Kidney (tissue), 13 donors: ENCODE measurements at regions not wholly inside any gene's neighbourhood (a gene's known extent, or its start where the extent isn't known, plus 50 kb on each side); places are given as distances from the start of the nearest gene placed in this dataset.

Experiments
- DNase-seq, 5 donors: peaks; one replicate each; pipeline ENCODE4 v3.0.0-alpha.2; 2013 to 2020
- FAIRE-seq: peaks from 2 replicates; lab custom pipeline; 2012; peaks lifted over from hg19 to GRCh38; lab: Jason Lieb, UNC
- H3K27ac ChIP-seq, 2 donors: one replicate each; pipeline ENCODE4 v1.7.0; 2013; ENCODE audit warnings: low read depth in 2 of 2, low read length in 2 of 2, inconsistent platforms in 1 of 2
- H3K27me3 ChIP-seq: one replicate; pipeline ENCODE4 v1.7.1; 2013; ENCODE audit warnings: low read length, inconsistent platforms; ENCODE audit not compliant: control insufficient read depth, insufficient read depth
- H3K36me3 ChIP-seq, 3 donors: one replicate each; pipeline versions ENCODE4 v1.7.0 to v1.7.1; 2013; ENCODE audit warnings: low read length in 3 of 3, control low read depth in 1 of 3, inconsistent platforms in 1 of 3; ENCODE audit not compliant: insufficient read depth in 3 of 3, control insufficient read depth in 2 of 3
- H3K4me1 ChIP-seq, 3 donors: one replicate each; pipeline versions ENCODE4 v1.7.0 to v1.7.1; 2013; ENCODE audit warnings: low read length in 3 of 3, inconsistent platforms in 1 of 3, low read depth in 1 of 3; ENCODE audit not compliant: control insufficient read depth in 2 of 3, insufficient read depth in 2 of 3
- H3K4me3 ChIP-seq, 3 donors: one replicate each; pipeline versions ENCODE4 v1.7.0 to v1.8.1; 2013; ENCODE audit warnings: low read length in 3 of 3, control low read depth in 1 of 3, inconsistent platforms in 1 of 3
- H3K9ac ChIP-seq, 3 donors: one replicate each; pipeline versions ENCODE4 v1.7.0 to v1.7.1; 2013; ENCODE audit warnings: low read length in 3 of 3, control low read depth in 1 of 3, inconsistent platforms in 1 of 3
- H3K9me3 ChIP-seq, 3 donors: one replicate each; pipeline versions ENCODE4 v1.7.0 to v1.7.1; 2013; ENCODE audit warnings: low read length in 3 of 3, control low read depth in 1 of 3, inconsistent platforms in 1 of 3; ENCODE audit not compliant: control insufficient read depth in 2 of 3, insufficient read depth in 1 of 3
- CTCF ChIP-seq: IDR thresholded peaks from 3 replicates; pipeline ENCODE4 v1.5.1; 2012; ENCODE audit warnings: mild to moderate bottlenecking, moderate library complexity, borderline replicate concordance; ENCODE audit not compliant: insufficient read depth; ENCODE audit errors: extremely low read depth
- intact Hi-C: fragments of 100-400 bp; cut with DNase I; formaldehyde crosslinking; loops from one replicate; pipeline ENCODE4 v1.11.1; 2022
- donor health status: control.
- donor health status: control.
- donor health status: control.
- donor health status: control.
- donor health status: control.
- donor health status: DM: yes; HTN: yes; CAD: no.
- donor health status: Normal renal cell carcinoma (clear cell type).

- no peaks in the 10 kb centered on the region for H3K4me1 ChIP-seq
Observed at GRCh38 chr3:26964313-26964712, 341.7 kb downstream of the LRRC3B start.

GRCh38 chr3:26964836-26965235 lies 342.3 kb downstream of the LRRC3B start:
- intact Hi-C loops = no loop called here
- no peak overlapping the region for H3K4me3 ChIP-seq
- H3K9ac ChIP-seq = no peak overlapping the region
- no peak for TF ChIP-seq CTCF
- H3K9me3 ChIP-seq = no peaks in the 10 kb centered on the region
- H3K27ac ChIP-seq = no peak overlapping the region
- no peak for DNase-seq
- no peaks in the 10 kb centered on the region for H3K4me1 ChIP-seq
- H3K36me3 ChIP-seq = no peaks in the 10 kb centered on the region
- FAIRE-seq = no peak
- no peaks in the 10 kb centered on the region for H3K27me3 ChIP-seq

More at GRCh38 chr3:26964313-26964712, 341.7 kb downstream of the LRRC3B start:
- Histone ChIP-seq H3K27ac (no peak overlapping the region), H3K9ac (no peak overlapping the region), H3K36me3 (no peaks in the 10 kb centered on the region), H3K27me3 (no peaks in the 10 kb centered on the region), H3K9me3 (no peaks in the 10 kb centered on the region), H3K4me3 (no peak overlapping the region)
- TF ChIP-seq CTCF = no peak
- intact Hi-C loops = no loop called here
- DNase-seq (no peak), FAIRE-seq (no peak)

GRCh38 chr3:26967501-26967900 lies 344.9 kb downstream of the LRRC3B start:
- H3K9me3 ChIP-seq = no peaks in the 10 kb centered on the region
- intact Hi-C loops = no loop called here

More at GRCh38 chr3:26967501-26967900, 344.9 kb downstream of the LRRC3B start:
- no peak overlapping the region for H3K4me3 ChIP-seq
- no peak overlapping the region for H3K9ac ChIP-seq
- FAIRE-seq (no peak), DNase-seq (no peak)
- no peak overlapping the region for H3K27ac ChIP-seq
- TF ChIP-seq CTCF = no peak
- H3K27me3 ChIP-seq = no peaks in the 10 kb centered on the region
- no peaks in the 10 kb centered on the region for H3K4me1 ChIP-seq
- no peaks in the 10 kb centered on the region for H3K36me3 ChIP-seq
